Calu3 (cell line): ENCODE measurements at regions not wholly inside any gene's neighbourhood (a gene's known extent, or its start where the extent isn't known, plus 50 kb on each side); places are given as distances from the start of the nearest gene placed in this dataset.

Source experiments
- BruUV-seq: library from RNA; stranded (reverse); fragments of 400-500 nt; replicated peaks from 2 replicates; lab custom pipeline; 2021; lab: Mats Ljungman, UMichigan
- CTCF ChIA-PET: fragments of 300-600 bp; sonication (Branson Sonifier 250); formaldehyde crosslinking; loops from one replicate; lab custom pipeline; 2022; ENCODE audit warnings: antibody characterized with exemption; lab: Charles Lee
- DNase-seq: peaks from one replicate; pipeline ENCODE4 v3.0.0; 2022
- H3K27ac Mint-ChIP-seq: one replicate; pipeline ENCODE4 v1.8.0; 2022; ENCODE audit warnings: mixed read lengths; ENCODE audit not compliant: unreplicated experiment
- H3K27me3 Mint-ChIP-seq: one replicate; pipeline ENCODE4 v1.8.0; 2022; ENCODE audit warnings: mixed read lengths; ENCODE audit not compliant: unreplicated experiment
- H3K36me3 Mint-ChIP-seq: one replicate; pipeline ENCODE4 v1.8.0; 2022; ENCODE audit warnings: mild to moderate bottlenecking, moderate library complexity, mixed read lengths; ENCODE audit not compliant: insufficient read depth, unreplicated experiment
- H3K4me1 Mint-ChIP-seq: one replicate; pipeline ENCODE4 v1.8.0; 2022; ENCODE audit warnings: mild to moderate bottlenecking, low read depth, mixed read lengths; ENCODE audit not compliant: unreplicated experiment
- H3K4me3 Mint-ChIP-seq: one replicate; pipeline ENCODE4 v1.8.0; 2022; ENCODE audit warnings: mild to moderate bottlenecking, low read depth, moderate library complexity, mixed read lengths; ENCODE audit not compliant: unreplicated experiment
- H3K9me3 Mint-ChIP-seq: one replicate; pipeline ENCODE4 v1.8.0; 2022; ENCODE audit warnings: low read depth, mixed read lengths; ENCODE audit not compliant: unreplicated experiment
- intact Hi-C: fragments of 100-400 bp; cut with micrococcal nuclease; formaldehyde crosslinking; loops from one replicate; pipeline ENCODE4 v1.10.0; 2022; ENCODE audit not compliant: unreplicated experiment
- TF ChIP-seq, protein P1 (sequence below): fragments of 200-600 bp; IDR thresholded peaks from one replicate; pipeline ENCODE4 v1.8.0; 2022; ENCODE audit warnings: antibody characterized with exemption; ENCODE audit not compliant: unreplicated experiment

DNA sequence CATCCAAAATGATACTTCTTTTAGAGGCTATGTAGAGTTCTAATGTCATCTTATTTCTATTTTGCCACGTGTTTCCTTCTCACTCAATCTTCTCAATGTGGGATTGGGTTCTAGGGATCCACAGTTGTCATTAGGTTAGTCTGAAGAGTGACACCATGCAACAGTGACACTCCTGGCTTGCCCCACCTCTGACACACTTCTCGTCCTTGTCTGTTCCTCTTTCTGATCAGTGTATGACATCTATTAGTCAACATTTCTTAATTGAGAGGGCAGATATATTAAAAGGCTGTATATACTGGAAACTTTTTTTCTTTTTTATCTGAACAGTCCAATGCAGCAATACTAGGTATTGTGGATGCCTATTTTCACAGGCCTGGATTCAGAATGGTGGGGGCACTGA, 67.6 kb upstream of the GYPA start:
- H3K4me3 Mint-ChIP-seq = no peak overlapping the region
- H3K36me3 Mint-ChIP-seq = no peaks in the 10 kb centered on the region
- DNase-seq = no peak
- TF ChIP-seq, protein P1, sequence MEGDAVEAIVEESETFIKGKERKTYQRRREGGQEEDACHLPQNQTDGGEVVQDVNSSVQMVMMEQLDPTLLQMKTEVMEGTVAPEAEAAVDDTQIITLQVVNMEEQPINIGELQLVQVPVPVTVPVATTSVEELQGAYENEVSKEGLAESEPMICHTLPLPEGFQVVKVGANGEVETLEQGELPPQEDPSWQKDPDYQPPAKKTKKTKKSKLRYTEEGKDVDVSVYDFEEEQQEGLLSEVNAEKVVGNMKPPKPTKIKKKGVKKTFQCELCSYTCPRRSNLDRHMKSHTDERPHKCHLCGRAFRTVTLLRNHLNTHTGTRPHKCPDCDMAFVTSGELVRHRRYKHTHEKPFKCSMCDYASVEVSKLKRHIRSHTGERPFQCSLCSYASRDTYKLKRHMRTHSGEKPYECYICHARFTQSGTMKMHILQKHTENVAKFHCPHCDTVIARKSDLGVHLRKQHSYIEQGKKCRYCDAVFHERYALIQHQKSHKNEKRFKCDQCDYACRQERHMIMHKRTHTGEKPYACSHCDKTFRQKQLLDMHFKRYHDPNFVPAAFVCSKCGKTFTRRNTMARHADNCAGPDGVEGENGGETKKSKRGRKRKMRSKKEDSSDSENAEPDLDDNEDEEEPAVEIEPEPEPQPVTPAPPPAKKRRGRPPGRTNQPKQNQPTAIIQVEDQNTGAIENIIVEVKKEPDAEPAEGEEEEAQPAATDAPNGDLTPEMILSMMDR = no peak
- intact Hi-C loops = no loop called here
- no peak overlapping the region for H3K27ac Mint-ChIP-seq
- CTCF ChIA-PET = no interaction called here
- no peaks in the 10 kb centered on the region for H3K4me1 Mint-ChIP-seq
- H3K27me3 Mint-ChIP-seq = no peaks in the 10 kb centered on the region
- no TSS peak for BruUV-seq
- H3K9me3 Mint-ChIP-seq = peaks cover 3% of the 10 kb centered on the region

- Mint-ChIP-seq H3K4me1 (no peaks in the 10 kb centered on the region), H3K9me3 (peaks cover 3% of the 10 kb centered on the region), H3K4me3 (no peak overlapping the region), H3K27ac (no peak overlapping the region), H3K36me3 (no peaks in the 10 kb centered on the region), H3K27me3 (no peaks in the 10 kb centered on the region)
- CTCF ChIA-PET = no interaction called here
- DNase-seq = no peak
- BruUV-seq = no TSS peak
- intact Hi-C loops = no loop called here
- TF ChIP-seq, protein P1 = no peak
Measured at GRCh38 chr4:144209491-144209890, 69.0 kb upstream of the GYPA start.

- BruUV-seq = no TSS peak
- TF ChIP-seq, protein P1 = no peak
- H3K27me3 Mint-ChIP-seq = no peaks in the 10 kb centered on the region
- CTCF ChIA-PET = no interaction called here
- H3K4me1 Mint-ChIP-seq = no peaks in the 10 kb centered on the region
- DNase-seq = no peak
- peaks cover 5% of the 10 kb centered on the region for H3K9me3 Mint-ChIP-seq
- H3K27ac Mint-ChIP-seq = no peak overlapping the region
- intact Hi-C loops = no loop called here
- no peaks in the 10 kb centered on the region for H3K36me3 Mint-ChIP-seq
- no peak overlapping the region for H3K4me3 Mint-ChIP-seq
Measured at GRCh38 chr4:144213371-144213770, 72.9 kb upstream of the GYPA start.

DNA sequence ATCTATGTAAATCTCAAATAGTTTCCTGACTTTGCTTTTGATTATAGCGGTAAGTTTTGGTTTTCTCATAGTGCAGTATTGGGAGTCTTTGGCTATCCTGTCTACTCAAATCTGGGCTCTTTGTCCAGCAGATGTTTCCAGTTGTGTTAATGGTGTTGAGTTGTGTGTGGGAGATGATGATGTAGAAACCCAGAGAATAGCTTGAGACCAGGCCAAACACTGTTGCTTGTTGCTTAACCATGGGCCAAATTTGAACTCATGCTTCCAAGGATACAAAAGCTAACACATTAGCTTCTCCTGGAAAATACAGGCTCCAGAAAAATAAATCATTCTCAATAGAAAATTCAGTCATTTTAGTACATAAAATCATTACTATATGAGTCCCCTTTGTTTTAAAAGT, 82.6 kb upstream of the GYPA start:
- no TSS peak for BruUV-seq
- Mint-ChIP-seq H3K36me3 (no peaks in the 10 kb centered on the region), H3K27ac (no peak overlapping the region), H3K27me3 (no peaks in the 10 kb centered on the region), H3K9me3 (peaks cover 4% of the 10 kb centered on the region), H3K4me3 (no peak overlapping the region), H3K4me1 (no peaks in the 10 kb centered on the region)
- intact Hi-C loops = no loop called here
- CTCF ChIA-PET = no interaction called here
- DNase-seq = no peak
- TF ChIP-seq, protein P1 = no peak
